CD14-positive monocyte (primary cell): ENCODE measurements at regions not wholly inside any gene's neighbourhood (a gene's known extent, or its start where the extent isn't known, plus 50 kb on each side); places are given as distances from the start of the nearest gene placed in this dataset.

Source experiments
- DNase-seq, 3 donors: peaks; one replicate each; pipeline ENCODE4 v3.0.0-alpha.2; 2011 to 2022
- H2AFZ ChIP-seq: 2 replicates; pipeline ENCODE4 v1.6.0; 2012; ENCODE audit warnings: mild to moderate bottlenecking, low read depth, low read length, inconsistent platforms; ENCODE audit not compliant: insufficient read depth, poor library complexity, severe bottlenecking
- H3K27ac ChIP-seq, 2 donors: 1 replicate in 1 of 2; 2 replicates in 1 of 2; pipeline ENCODE4 v1.5.1; 2012 to 2013; ENCODE audit warnings: low read length in 2 of 2, control low read depth in 1 of 2, inconsistent platforms in 1 of 2, low read depth in 1 of 2, mild to moderate bottlenecking in 1 of 2
- H3K27me3 ChIP-seq, 2 donors: one replicate each; pipeline versions ENCODE4 v1.6.0 to v1.6.1; 2011 to 2013; ENCODE audit warnings: low read length in 2 of 2; ENCODE audit not compliant: control insufficient read depth in 2 of 2, insufficient read depth in 2 of 2
- H3K36me3 ChIP-seq, 2 donors: replicated peaks in 1 of 2; 1 replicate in 1 of 2; 2 replicates in 1 of 2; pipeline versions ENCODE4 v1.5.1 to v1.6.1; 2012 to 2013; ENCODE audit warnings: low read length in 2 of 2, control low read depth in 1 of 2, inconsistent platforms in 1 of 2, mild to moderate bottlenecking in 1 of 2; ENCODE audit not compliant: insufficient read depth in 2 of 2, control insufficient read depth in 1 of 2
- H3K4me1 ChIP-seq, 2 donors: 1 replicate in 1 of 2; 2 replicates in 1 of 2; pipeline versions ENCODE4 v1.5.1 to v1.6.1; 2012 to 2013; ENCODE audit warnings: low read length in 2 of 2, control low read depth in 1 of 2, inconsistent platforms in 1 of 2, mild to moderate bottlenecking in 1 of 2, moderate library complexity in 1 of 2; ENCODE audit not compliant: insufficient read depth in 2 of 2, control insufficient read depth in 1 of 2
- H3K4me2 ChIP-seq: replicated peaks from 2 replicates; pipeline ENCODE3; 2012; ENCODE audit warnings: low read length, moderate library complexity, mild to moderate bottlenecking; ENCODE audit not compliant: poor library complexity, severe bottlenecking; ENCODE audit errors: extremely low read depth
- H3K4me3 ChIP-seq, 3 experiments: fragments of 200-600 bp in 1 of 3; sonication (generic) in 1 of 3; replicated peaks in 1 of 3; 1 replicate in 2 of 3; 2 replicates in 1 of 3; pipeline ENCODE4 v1.5.1; 2011 to 2013; ENCODE audit warnings: low read length in 3 of 3, mild to moderate bottlenecking in 3 of 3, control low read depth in 2 of 3, low read depth in 2 of 3, inconsistent platforms in 1 of 3, moderate library complexity in 1 of 3
- H3K79me2 ChIP-seq: 2 replicates; pipeline ENCODE4 v1.6.0; 2012; ENCODE audit warnings: mild to moderate bottlenecking, control low read depth, inconsistent platforms, low read length, moderate library complexity; ENCODE audit not compliant: insufficient read depth
- H3K9ac ChIP-seq: 2 replicates; pipeline ENCODE4 v1.6.0; 2017; ENCODE audit warnings: low read length, mild to moderate bottlenecking; ENCODE audit not compliant: insufficient read depth, poor library complexity, severe bottlenecking
- H3K9me3 ChIP-seq, 2 donors: replicated peaks in 1 of 2; 1 replicate in 1 of 2; 2 replicates in 1 of 2; pipeline versions ENCODE4 v1.5.1 to v1.6.1; 2012 to 2013; ENCODE audit warnings: low read length in 2 of 2, control low read depth in 1 of 2; ENCODE audit not compliant: control insufficient read depth in 1 of 2, insufficient read depth in 1 of 2
- H4K20me1 ChIP-seq: 2 replicates; pipeline ENCODE4 v1.6.0; 2012; ENCODE audit warnings: mild to moderate bottlenecking, low read length, control low read depth, moderate library complexity; ENCODE audit not compliant: insufficient read depth
- H3K27ac Mint-ChIP-seq, 7 donors: one replicate each; pipeline ENCODE4 v1.8.0; 2020; ENCODE audit warnings: mild to moderate bottlenecking in 7 of 7, mixed read lengths in 7 of 7, moderate library complexity in 6 of 7, inconsistent platforms in 2 of 7
- H3K27me3 Mint-ChIP-seq, 3 donors: one replicate each; pipeline ENCODE4 v1.8.0; 2021 to 2022; ENCODE audit warnings: low read depth in 3 of 3, mild to moderate bottlenecking in 3 of 3, mixed read lengths in 3 of 3, moderate library complexity in 3 of 3, inconsistent platforms in 1 of 3
- H3K36me3 Mint-ChIP-seq, 2 donors: one replicate each; pipeline ENCODE4 v1.8.0; 2020; ENCODE audit warnings: mixed read lengths in 2 of 2, inconsistent platforms in 1 of 2, mild to moderate bottlenecking in 1 of 2
- H3K4me1 Mint-ChIP-seq: one replicate; pipeline ENCODE4 v1.8.0; 2020; ENCODE audit warnings: mild to moderate bottlenecking, mixed read lengths
- H3K4me3 Mint-ChIP-seq, 2 donors: one replicate each; pipeline ENCODE4 v1.8.0; 2020; ENCODE audit warnings: mild to moderate bottlenecking in 2 of 2, mixed read lengths in 2 of 2, moderate library complexity in 1 of 2
- H3K9me3 Mint-ChIP-seq, 7 donors: one replicate each; pipeline ENCODE4 v1.8.0; 2020 to 2022; ENCODE audit warnings: mixed read lengths in 7 of 7, mild to moderate bottlenecking in 6 of 7, moderate library complexity in 6 of 7, inconsistent platforms in 2 of 7
- CTCF ChIP-seq: fragments of 200-600 bp; IDR thresholded peaks from one replicate; pipeline ENCODE4 v1.8.0; 2022; ENCODE audit warnings: antibody characterized with exemption, mild to moderate bottlenecking
- WGBS: methylation state at CpG from one replicate; pipeline ENCODE4 v1.1.5; 2013; ENCODE audit warnings: missing lambda C conversion rate; ENCODE audit not compliant: insufficient coverage; 5-methylcytosine and 5-hydroxymethylcytosine counted together
- intact Hi-C, 2 donors: fragments of 100-400 bp; cut with micrococcal nuclease; formaldehyde crosslinking; loops; one replicate each; pipeline versions ENCODE4 v1.15.0 to v1.15.1; 2023

GRCh38 chr10:64626924-64627323, 1105.7 kb downstream of the REEP3 start:
- peaks cover 0 to 5% (median 2%) of the 10 kb centered on the region in 7 donors for H3K9me3 Mint-ChIP-seq
- H3K4me1 Mint-ChIP-seq: no peaks in the 10 kb centered on the region
- Histone ChIP-seq H3K27ac (no peak overlapping the region), H3K9me3 (peaks cover 9% of the 10 kb centered on the region in 2 donors), H3K4me2 (no peak overlapping the region), H3K79me2 (no peaks in the 10 kb centered on the region), H3K27me3 (no peaks in the 10 kb centered on the region), H3K4me1 (no peaks in the 10 kb centered on the region), H3K4me3 (no peak overlapping the region), H3K36me3 (no peaks in the 10 kb centered on the region), H2AFZ (no peak overlapping the region), H4K20me1 (no peaks in the 10 kb centered on the region), H3K9ac (no peak overlapping the region)
- no peaks in the 10 kb centered on the region for H3K36me3 Mint-ChIP-seq
- no CpG with 5 or more reads among the region's 1 CpG for WGBS
- no peak for DNase-seq
- H3K4me3 Mint-ChIP-seq: no peak overlapping the region
- H3K27me3 Mint-ChIP-seq: no peaks in the 10 kb centered on the region
- TF ChIP-seq CTCF: no peak
- no peak overlapping the region for H3K27ac Mint-ChIP-seq
- intact Hi-C loops: no loop called here

GRCh38 chr10:64630534-64630933, 1109.3 kb downstream of the REEP3 start:
- no peaks in the 10 kb centered on the region for H4K20me1 ChIP-seq
- peaks cover 0 to 5% (median 1%) of the 10 kb centered on the region in 7 donors for H3K9me3 Mint-ChIP-seq
- no peaks in the 10 kb centered on the region for H3K4me1 Mint-ChIP-seq
- no peak overlapping the region for H3K4me3 Mint-ChIP-seq
- no peaks in the 10 kb centered on the region for H3K79me2 ChIP-seq
- no CpG with 5 or more reads among the region's 3 CpGs for WGBS
- H2AFZ ChIP-seq: no peak overlapping the region
- no peaks in the 10 kb centered on the region for H3K27me3 Mint-ChIP-seq
- no peak overlapping the region for H3K27ac ChIP-seq
- H3K4me2 ChIP-seq: no peak overlapping the region
- H3K4me1 ChIP-seq: no peaks in the 10 kb centered on the region
- no peaks in the 10 kb centered on the region for H3K36me3 ChIP-seq
- no peak overlapping the region for H3K9ac ChIP-seq
- no peak overlapping the region for H3K27ac Mint-ChIP-seq
- peaks cover 9% of the 10 kb centered on the region in 2 donors for H3K9me3 ChIP-seq
- H3K4me3 ChIP-seq: no peak overlapping the region
- no peak for DNase-seq
- intact Hi-C loops: no loop called here
- H3K36me3 Mint-ChIP-seq: no peaks in the 10 kb centered on the region
- H3K27me3 ChIP-seq: no peaks in the 10 kb centered on the region
- no peak for TF ChIP-seq CTCF
